Osteoblast (primary cell): ENCODE measurements at regions not wholly inside any gene's neighbourhood (a gene's known extent, or its start where the extent isn't known, plus 50 kb on each side); places are given as distances from the start of the nearest gene placed in this dataset.

ENCODE experiments used
- DNase-seq: peaks from one replicate; pipeline ENCODE4 v3.0.0; 2011; ENCODE audit warnings: low spot score, mixed read lengths; ENCODE audit not compliant: insufficient read length; ENCODE audit errors: missing footprints
- H2AFZ ChIP-seq: 2 replicates; pipeline ENCODE4 v1.6.0; 2011; ENCODE audit warnings: mild to moderate bottlenecking, low read length
- H3K27ac ChIP-seq: 2 replicates; pipeline ENCODE4 v1.5.1; 2011; ENCODE audit warnings: mild to moderate bottlenecking, low read depth, low read length, moderate library complexity
- H3K27me3 ChIP-seq: 2 replicates; pipeline ENCODE4 v1.6.0; 2012; ENCODE audit warnings: mild to moderate bottlenecking, control low read depth, inconsistent platforms, low read length, moderate library complexity; ENCODE audit not compliant: insufficient read depth
- H3K36me3 ChIP-seq: 2 replicates; pipeline ENCODE4 v1.5.1; 2011; ENCODE audit warnings: mild to moderate bottlenecking, low read length, control low read depth, moderate library complexity; ENCODE audit not compliant: insufficient read depth
- H3K4me1 ChIP-seq: 2 replicates; pipeline ENCODE4 v1.5.1; 2011; ENCODE audit warnings: mild to moderate bottlenecking, low read length, control low read depth, moderate library complexity; ENCODE audit not compliant: insufficient read depth
- H3K4me2 ChIP-seq: 2 replicates; pipeline ENCODE4 v1.6.0; 2011; ENCODE audit warnings: mild to moderate bottlenecking, low read length; ENCODE audit not compliant: insufficient read depth
- H3K4me3 ChIP-seq: fragments of 200-600 bp; sonication (generic); 3 replicates; pipeline ENCODE4 v1.5.1; 2012; ENCODE audit warnings: mild to moderate bottlenecking, low read length, inconsistent platforms; ENCODE audit not compliant: insufficient read depth
- H3K79me2 ChIP-seq: 2 replicates; pipeline ENCODE4 v1.6.0; 2012; ENCODE audit warnings: mild to moderate bottlenecking, low read length, control low read depth, inconsistent platforms; ENCODE audit not compliant: insufficient read depth
- H3K9me3 ChIP-seq: 2 replicates; pipeline ENCODE4 v1.5.1; 2011; ENCODE audit warnings: low read depth, low read length, control low read depth
- H4K20me1 ChIP-seq: 2 replicates; pipeline ENCODE4 v1.6.0; 2012; ENCODE audit warnings: mild to moderate bottlenecking, low read length, control low read depth; ENCODE audit not compliant: insufficient read depth
- TF ChIP-seq, protein P1 (sequence below): IDR thresholded peaks from 2 replicates; pipeline ENCODE4 v1.5.1; 2011; ENCODE audit warnings: mild to moderate bottlenecking, low read depth, low read length, moderate library complexity; ENCODE audit errors: extremely low read depth

DNA sequence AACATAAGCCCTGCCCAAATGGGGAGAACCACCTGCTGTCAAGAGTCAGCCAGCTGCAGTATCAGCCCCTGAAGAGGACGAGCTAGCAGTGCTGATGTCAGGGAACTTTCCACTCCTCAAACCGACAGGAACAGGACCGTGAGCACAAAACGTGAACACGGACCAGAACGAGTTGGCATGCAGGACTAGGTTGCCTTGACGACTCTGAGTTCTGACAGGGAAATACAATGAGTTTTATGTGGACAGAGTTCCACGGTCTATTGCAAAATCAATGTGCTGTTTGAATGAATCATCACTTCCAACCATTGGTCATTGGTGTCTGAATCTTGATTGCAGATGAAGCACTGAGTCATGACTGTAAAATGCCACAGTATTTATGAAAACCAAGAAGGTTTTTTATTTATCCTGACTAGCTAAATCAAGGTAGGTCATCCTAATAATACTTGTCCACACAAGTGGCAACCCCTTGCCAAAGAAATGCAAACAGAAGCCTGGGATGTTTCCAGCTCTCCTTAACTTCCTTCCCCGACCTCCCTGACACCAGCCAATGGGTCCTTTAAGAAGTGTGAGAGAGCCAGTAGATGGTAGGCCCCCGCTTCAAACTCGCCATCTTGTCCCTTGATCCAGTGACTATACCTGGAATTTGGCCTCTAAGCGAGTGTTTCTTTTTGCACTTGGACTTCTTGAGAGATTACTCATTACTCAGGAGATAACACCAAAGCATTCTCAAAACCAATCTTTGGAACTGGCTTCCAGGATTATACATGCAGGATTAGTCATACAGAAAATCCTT is 119.6 kb downstream of the ASB7 start:
- H2AFZ ChIP-seq, result no peak overlapping the region
- H3K36me3 ChIP-seq, result no peaks in the 10 kb centered on the region
- H3K27me3 ChIP-seq, result no peaks in the 10 kb centered on the region
- no peaks in the 10 kb centered on the region for H3K9me3 ChIP-seq
- peak overlapping the region; percentile 83 for H3K4me2 ChIP-seq
- H3K4me1 ChIP-seq, result peaks cover 58% of the 10 kb centered on the region
- H3K4me3 ChIP-seq, result peak overlapping the region; percentile 57
- H4K20me1 ChIP-seq, result no peaks in the 10 kb centered on the region
- peak overlapping the region; percentile 99 for H3K27ac ChIP-seq
- TF ChIP-seq, protein P1, sequence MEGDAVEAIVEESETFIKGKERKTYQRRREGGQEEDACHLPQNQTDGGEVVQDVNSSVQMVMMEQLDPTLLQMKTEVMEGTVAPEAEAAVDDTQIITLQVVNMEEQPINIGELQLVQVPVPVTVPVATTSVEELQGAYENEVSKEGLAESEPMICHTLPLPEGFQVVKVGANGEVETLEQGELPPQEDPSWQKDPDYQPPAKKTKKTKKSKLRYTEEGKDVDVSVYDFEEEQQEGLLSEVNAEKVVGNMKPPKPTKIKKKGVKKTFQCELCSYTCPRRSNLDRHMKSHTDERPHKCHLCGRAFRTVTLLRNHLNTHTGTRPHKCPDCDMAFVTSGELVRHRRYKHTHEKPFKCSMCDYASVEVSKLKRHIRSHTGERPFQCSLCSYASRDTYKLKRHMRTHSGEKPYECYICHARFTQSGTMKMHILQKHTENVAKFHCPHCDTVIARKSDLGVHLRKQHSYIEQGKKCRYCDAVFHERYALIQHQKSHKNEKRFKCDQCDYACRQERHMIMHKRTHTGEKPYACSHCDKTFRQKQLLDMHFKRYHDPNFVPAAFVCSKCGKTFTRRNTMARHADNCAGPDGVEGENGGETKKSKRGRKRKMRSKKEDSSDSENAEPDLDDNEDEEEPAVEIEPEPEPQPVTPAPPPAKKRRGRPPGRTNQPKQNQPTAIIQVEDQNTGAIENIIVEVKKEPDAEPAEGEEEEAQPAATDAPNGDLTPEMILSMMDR, result no peak
- peak; percentile 93 for DNase-seq
- no peaks in the 10 kb centered on the region for H3K79me2 ChIP-seq

DNA sequence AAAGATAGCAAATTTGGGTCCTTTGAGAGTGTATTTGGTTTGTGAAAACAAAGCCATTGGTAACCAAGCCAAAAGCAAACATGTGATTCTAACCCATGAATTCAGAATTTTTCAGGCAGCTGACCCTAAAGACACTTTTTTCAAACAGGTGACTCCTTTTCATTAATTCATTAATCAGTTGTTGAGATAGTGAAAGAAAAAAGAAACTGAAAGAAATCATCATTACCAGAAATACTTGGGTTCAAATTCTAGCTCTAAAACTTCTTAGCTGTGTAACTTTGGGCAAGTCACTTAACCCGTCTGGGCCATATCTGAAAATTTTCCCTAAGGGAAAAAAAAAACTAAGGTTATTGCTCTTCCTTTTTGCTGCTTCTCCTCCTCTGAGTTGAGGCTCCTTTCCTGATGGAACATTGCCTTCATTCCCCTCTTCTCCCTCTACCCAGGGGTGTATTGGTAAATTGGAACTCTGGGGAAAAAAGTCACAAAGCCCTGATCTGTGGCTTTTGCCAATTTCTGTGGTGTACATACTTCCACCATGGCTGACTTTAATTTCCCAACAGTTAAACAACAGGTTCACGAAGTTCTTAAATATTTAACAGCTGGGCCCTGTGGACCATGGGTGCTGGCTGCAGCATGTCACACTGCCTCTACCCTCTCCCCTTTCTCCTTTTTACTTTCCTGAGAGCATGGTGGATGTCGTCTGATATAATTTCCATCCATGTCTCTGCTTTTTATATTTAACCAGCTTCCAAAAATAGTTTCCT is 120.3 kb downstream of the ASB7 start:
- peak overlapping the region; percentile 76 for H3K4me2 ChIP-seq
- H3K4me3 ChIP-seq, result no peak overlapping the region
- no peaks in the 10 kb centered on the region for H3K36me3 ChIP-seq
- H3K79me2 ChIP-seq, result no peaks in the 10 kb centered on the region
- H4K20me1 ChIP-seq, result no peaks in the 10 kb centered on the region
- H3K9me3 ChIP-seq, result no peaks in the 10 kb centered on the region
- H3K4me1 ChIP-seq, result peaks cover 65% of the 10 kb centered on the region
- H3K27me3 ChIP-seq, result no peaks in the 10 kb centered on the region
- TF ChIP-seq, protein P1, result no peak
- peak; percentile 76 for DNase-seq
- peak overlapping the region; percentile 99 for H3K27ac ChIP-seq
- H2AFZ ChIP-seq, result no peak overlapping the region

DNA sequence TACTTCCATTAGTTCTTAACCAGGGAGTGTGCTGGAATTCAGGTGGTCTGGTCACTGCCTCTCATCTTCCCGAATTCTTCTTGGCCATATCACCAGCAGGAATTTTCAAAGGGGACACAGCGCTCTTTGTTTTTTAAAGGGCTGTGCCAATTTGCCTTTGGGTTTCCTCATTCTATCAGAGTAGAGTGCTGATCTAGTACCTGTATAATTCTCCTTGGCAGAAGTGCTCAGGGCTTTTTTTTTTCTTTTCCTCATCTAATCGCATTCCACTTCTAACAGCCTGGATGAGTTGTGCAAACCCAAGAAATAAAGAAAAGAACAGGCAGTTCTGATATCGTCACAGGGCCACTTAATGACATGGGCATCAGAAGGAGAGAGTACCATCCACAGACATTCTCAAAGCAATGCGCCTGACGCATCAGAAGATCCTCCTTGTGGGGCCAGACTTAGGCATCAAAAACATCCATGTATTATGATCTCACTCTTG is 121.0 kb downstream of the ASB7 start:
- no peak overlapping the region for H3K4me3 ChIP-seq
- H3K36me3 ChIP-seq, result no peaks in the 10 kb centered on the region
- DNase-seq, result no peak
- H3K27me3 ChIP-seq, result no peaks in the 10 kb centered on the region
- no peaks in the 10 kb centered on the region for H4K20me1 ChIP-seq
- H3K27ac ChIP-seq, result peak overlapping the region; percentile 99
- H2AFZ ChIP-seq, result no peak overlapping the region
- TF ChIP-seq, protein P1, result no peak
- peaks cover 66% of the 10 kb centered on the region for H3K4me1 ChIP-seq
- H3K9me3 ChIP-seq, result no peaks in the 10 kb centered on the region
- H3K79me2 ChIP-seq, result no peaks in the 10 kb centered on the region
- H3K4me2 ChIP-seq, result no peak overlapping the region
